GM19238 (cell line): ENCODE measurements at regions not wholly inside any gene's neighbourhood (a gene's known extent, or its start where the extent isn't known, plus 50 kb on each side); places are given as distances from the start of the nearest gene placed in this dataset.

Experiments
- DNase-seq: peaks from one replicate; pipeline ENCODE4 v3.0.0; 2011; ENCODE audit warnings: low spot score; ENCODE audit not compliant: insufficient read length

GRCh38 chr13:59343132-59343531 is 820.6 kb downstream of the DIAPH3 start:
- DNase-seq: no peak

DNA sequence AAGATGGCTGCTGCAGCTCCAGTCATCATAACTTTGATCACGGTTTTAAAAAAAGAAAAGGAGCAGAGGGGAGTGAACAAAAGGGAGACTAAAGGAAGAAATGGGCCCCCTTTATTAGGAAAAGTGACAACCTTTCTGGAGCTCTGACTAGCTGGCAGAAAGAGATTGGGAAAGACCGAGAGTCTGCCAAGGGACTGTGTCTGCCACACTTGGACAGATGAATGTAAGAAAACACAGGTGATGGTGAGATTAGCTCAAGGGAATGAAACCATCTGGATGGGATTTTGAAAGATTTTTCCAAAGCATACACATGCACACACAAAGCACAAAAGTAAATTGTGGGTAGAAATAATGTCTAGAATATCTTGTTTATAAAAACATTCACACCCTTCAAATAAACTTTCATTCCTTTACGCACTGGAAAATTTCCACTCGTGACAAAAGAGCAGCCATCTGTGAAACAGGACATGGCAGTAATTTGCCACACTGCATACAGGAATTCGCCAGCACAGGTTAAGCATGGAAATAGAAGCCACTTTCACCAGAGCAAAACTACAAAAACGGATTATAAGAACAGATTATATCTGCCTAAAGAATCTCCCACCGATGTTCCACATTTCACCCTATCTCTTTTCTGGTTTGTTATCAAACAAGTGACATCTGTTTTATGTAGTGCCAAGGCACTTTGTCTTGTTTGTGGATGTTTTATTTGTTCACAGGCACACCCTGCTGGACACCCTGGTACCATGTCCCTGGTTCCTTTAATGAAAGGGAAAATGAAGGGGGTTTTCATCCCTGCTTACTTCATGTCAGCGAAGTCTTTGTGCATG is 819.5 kb downstream of the DIAPH3 start:
- DNase-seq: no peak

DNA sequence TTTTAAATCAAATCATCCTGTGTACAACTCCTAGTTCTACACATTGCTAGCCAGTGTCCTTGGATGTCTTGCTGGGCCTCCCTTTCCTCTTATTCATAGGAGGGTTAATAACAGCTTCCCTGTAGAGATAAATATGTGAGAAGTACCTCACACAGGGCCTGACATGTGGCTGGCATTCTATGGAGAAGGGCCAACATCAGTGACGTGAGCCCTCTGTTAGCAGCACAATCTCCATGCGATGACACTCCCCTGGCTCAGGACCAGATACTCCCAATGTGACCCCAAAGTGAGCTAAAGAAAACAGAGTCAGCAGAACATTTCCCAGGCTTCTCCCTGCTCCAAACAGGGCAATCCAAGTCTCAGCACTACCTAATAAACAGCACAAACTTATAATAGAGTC is 818.4 kb downstream of the DIAPH3 start:
- no peak for DNase-seq

DNA sequence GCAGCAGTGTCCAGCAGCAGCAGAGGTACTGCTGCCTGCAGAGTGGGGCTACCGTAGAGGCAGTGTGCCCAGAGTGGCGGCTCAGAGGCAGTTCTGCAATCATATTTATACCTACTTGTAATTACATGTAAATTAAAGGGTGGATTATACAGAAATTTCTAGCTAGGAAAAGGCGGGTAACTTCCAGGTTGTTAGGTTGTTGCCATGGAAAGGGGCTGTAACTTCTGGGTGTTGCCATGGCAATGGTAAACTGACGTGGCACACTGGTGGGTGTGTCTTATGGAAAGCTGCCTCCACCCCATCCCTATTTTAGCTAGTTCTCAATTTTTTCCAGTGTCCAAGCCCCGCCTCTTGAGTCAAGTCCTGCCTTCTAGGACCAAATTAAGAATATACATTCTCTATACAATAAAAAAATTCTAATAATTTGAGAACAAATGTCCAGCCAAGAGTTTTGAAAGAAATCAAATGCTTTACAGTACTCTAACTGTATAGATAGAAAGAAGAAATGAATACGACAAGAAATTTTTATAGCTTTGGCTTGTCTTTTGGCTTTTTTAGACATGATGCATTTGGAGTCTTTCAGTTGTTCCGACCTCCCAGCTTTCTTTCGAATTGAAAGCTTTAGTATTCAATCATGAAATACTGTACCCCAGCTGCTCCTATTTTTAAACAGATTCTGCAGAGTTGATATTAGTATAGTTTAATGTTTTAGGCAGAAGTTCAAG is 816.6 kb downstream of the DIAPH3 start:
- no peak for DNase-seq

GRCh38 chr13:59348617-59349016 is 815.1 kb downstream of the DIAPH3 start:
- no peak for DNase-seq

- DNase-seq: no peak
Measured at GRCh38 chr13:59352600-59352999, 811.1 kb downstream of the DIAPH3 start.

- DNase-seq: no peak
Measured at GRCh38 chr13:59354665-59355369, 808.9 kb downstream of the DIAPH3 start.

GRCh38 chr13:59356607-59357006 is 807.1 kb downstream of the DIAPH3 start:
- DNase-seq: no peak

DNA sequence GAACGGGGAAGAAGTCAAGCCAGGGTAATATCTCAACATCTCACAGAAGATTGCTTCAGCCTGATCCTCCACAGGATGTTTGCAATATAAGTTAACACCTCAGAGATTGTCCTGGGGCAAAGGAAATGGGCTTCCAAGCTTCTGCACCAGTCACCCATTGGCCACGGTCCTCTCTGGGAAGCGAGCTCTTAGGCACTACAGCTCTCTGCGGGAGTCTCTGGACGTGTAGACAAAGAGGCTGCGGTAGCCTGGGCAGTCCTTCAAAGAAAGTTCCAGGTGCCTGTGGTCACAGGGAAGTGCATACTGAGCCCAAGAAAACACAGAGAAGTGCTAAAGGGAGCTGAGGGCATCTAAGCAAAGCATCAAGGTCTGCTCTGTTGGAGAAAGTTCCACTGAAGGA is 805.7 kb downstream of the DIAPH3 start:
- no peak for DNase-seq

GRCh38 chr13:59360108-59360507 is 803.6 kb downstream of the DIAPH3 start:
- DNase-seq: no peak

DNA sequence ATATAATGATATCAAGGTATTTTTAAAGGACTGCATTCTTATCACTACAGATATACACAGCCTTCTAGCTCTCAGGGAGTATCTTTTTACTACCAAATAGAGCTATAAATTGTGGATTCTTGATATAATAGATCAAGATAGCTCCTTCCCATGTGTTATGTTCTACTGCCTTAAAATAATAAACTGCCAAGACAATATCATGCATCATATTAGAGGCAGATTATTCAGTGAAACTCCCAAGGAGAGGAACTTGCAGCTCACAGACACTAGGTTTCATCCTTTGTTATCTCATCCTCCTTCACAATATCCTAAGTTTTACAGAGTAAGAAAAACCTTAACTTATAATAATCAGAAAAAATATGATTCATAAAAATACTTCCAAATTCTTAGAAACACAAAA is 802.8 kb downstream of the DIAPH3 start:
- no peak for DNase-seq

DNA sequence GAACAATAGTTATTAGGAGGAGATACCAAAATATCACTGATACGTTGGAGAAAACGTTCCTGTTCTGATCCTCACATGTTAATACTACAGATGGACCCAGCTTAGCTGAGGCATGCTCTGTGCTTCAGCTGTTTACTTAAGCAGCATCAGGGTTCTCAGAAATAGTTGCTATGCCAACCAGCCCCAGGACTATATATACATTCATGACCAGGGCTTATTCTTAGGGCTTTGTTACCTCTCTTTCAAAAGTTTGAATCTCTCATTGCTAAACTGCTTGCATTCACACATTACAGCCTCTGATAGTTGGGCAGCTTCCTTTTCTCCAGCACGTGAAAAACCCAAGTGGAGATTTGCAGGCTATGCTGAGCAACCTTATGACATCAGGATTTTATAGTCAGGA is 800.4 kb downstream of the DIAPH3 start:
- no peak for DNase-seq

- DNase-seq: no peak
Measured at GRCh38 chr13:59363947-59364346, 799.8 kb downstream of the DIAPH3 start.

DNA sequence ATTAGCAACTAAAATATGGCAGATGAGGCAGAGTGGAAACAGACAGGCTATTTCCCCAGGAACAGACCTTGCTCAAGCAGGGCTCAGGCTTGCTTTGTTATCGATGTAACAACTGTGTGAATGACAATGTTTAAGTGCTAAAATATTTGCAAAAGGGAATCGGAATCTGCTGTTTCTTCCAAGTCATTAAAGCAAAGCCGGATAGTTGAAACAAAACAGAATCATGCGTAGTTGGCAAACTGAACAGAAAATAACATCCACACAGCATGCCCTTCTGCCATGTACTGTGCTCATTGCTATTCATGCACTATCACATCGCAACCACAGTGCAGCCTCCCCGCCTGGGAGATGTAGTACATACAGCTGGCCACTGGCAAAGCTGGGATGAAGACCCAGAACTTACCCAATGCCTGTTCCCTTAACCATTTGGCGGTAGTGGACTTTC is 799.1 kb downstream of the DIAPH3 start:
- DNase-seq: no peak

- no peak for DNase-seq
Measured at GRCh38 chr13:59367467-59367866, 796.3 kb downstream of the DIAPH3 start.

- DNase-seq: no peak
Measured at GRCh38 chr13:59367904-59368303, 795.8 kb downstream of the DIAPH3 start.

GRCh38 chr13:59368693-59369092 is 795.0 kb downstream of the DIAPH3 start:
- DNase-seq: no peak

GRCh38 chr13:59371229-59371628 is 792.5 kb downstream of the DIAPH3 start:
- no peak for DNase-seq

GRCh38 chr13:59373341-59373740 is 790.4 kb downstream of the DIAPH3 start:
- no peak for DNase-seq

GRCh38 chr13:59374691-59375090 is 789.0 kb downstream of the DIAPH3 start:
- no peak for DNase-seq

GRCh38 chr13:59384154-59384553 is 779.6 kb downstream of the DIAPH3 start:
- no peak for DNase-seq

- DNase-seq: peak; percentile 36
Measured at GRCh38 chr13:59391696-59392095, 772.0 kb downstream of the DIAPH3 start.
